K562 (cell line): ENCODE measurements at regions not wholly inside any gene's neighbourhood (a gene's known extent, or its start where the extent isn't known, plus 50 kb on each side); places are given as distances from the start of the nearest gene placed in this dataset.

Experiments
- ATAC-seq: fragments of 200-7000 bp; cut with Tn5 transposase; 3 replicates; pipeline ENCODE4 v1.9.1; 2020; ENCODE audit warnings: moderate library complexity
- BruUV-seq: library from RNA; stranded (reverse); fragments of 400-500 nt; replicated peaks from 2 replicates; lab custom pipeline; 2021; lab: Mats Ljungman, UMichigan
- CTCF ChIA-PET: fragments of 300-600 bp; formaldehyde crosslinking; extraction: SDS; loops from one replicate; lab custom pipeline; 2021; ENCODE audit warnings: low intra/inter-chr PET ratio; lab: Yijun Ruan, JAX
- POLR2A ChIA-PET: fragments of 300-600, 350-650 bp; sonication (Branson Sonifier 250); formaldehyde crosslinking; extraction: SDS; loops from one replicate; lab custom pipeline; 2021; ENCODE audit warnings: antibody characterized with exemption, inconsistent platforms; lab: Yijun Ruan, JAX
- DNase-seq, 4 experiments: peaks; one replicate each; pipeline versions ENCODE4 v3.0.0 to v3.0.0-alpha.2; 2011 to 2018; ENCODE audit warnings: low spot score in 3 of 4, mixed read lengths in 3 of 4; ENCODE audit errors: extremely low read depth in 1 of 4
- FAIRE-seq: peaks from 2 replicates; lab custom pipeline; 2011; peaks lifted over from hg19 to GRCh38; lab: Jason Lieb, UNC
- H2AFZ ChIP-seq: 2 replicates; pipeline ENCODE4 v1.6.0; 2011; ENCODE audit warnings: low read depth, low read length, control low read depth, inconsistent platforms
- H3K27ac ChIP-seq: fragments of 200-600 bp; 3 replicates; pipeline ENCODE4 v1.8.0; 2011; ENCODE audit warnings: low read depth, mild to moderate bottlenecking, control low read depth, inconsistent platforms, low read length, moderate library complexity, mixed read lengths; ENCODE audit errors: extremely low read depth
- H3K27me3 ChIP-seq, 2 experiments: fragments of 300-600 bp in 1 of 2; 2 replicates in 1 of 2; 3 replicates in 1 of 2; pipeline versions ENCODE4 v1.6.0 to v1.8.0; 2011; ENCODE audit warnings: inconsistent platforms in 2 of 2, low read length in 2 of 2, mild to moderate bottlenecking in 1 of 2, mixed read lengths in 1 of 2, moderate library complexity in 1 of 2; ENCODE audit not compliant: control insufficient read depth in 2 of 2, insufficient read depth in 2 of 2
- H3K36me3 ChIP-seq: fragments of 300-600 bp; 3 replicates; pipeline ENCODE4 v1.8.0; 2011; ENCODE audit warnings: mild to moderate bottlenecking, low read length, inconsistent platforms; ENCODE audit not compliant: control insufficient read depth, insufficient read depth
- H3K4me1 ChIP-seq, 2 experiments: fragments of 200-600 bp in 1 of 2; replicated peaks in 1 of 2; 2 replicates in 1 of 2; 3 replicates in 1 of 2; pipeline versions ENCODE4 v1.5.1 to v1.8.0; 2011; ENCODE audit warnings: inconsistent platforms in 2 of 2, low read length in 2 of 2, mild to moderate bottlenecking in 1 of 2, mixed read lengths in 1 of 2, moderate library complexity in 1 of 2; ENCODE audit not compliant: control insufficient read depth in 2 of 2, insufficient read depth in 2 of 2
- H3K4me2 ChIP-seq: 2 replicates; pipeline ENCODE4 v1.6.1; 2011; ENCODE audit warnings: low read length, control low read depth, inconsistent platforms, mixed read lengths; ENCODE audit not compliant: insufficient read depth
- H3K4me3 ChIP-seq: fragments of 200-600 bp; sonication (generic), shearing (Covaris generic); 2 replicates; pipeline ENCODE4 v1.5.1; 2016; ENCODE audit warnings: control low read depth, inconsistent platforms
- H3K79me2 ChIP-seq: fragments of 200-600 bp; 3 replicates; pipeline ENCODE4 v1.8.0; 2011; ENCODE audit warnings: low read length, inconsistent platforms; ENCODE audit not compliant: control insufficient read depth, insufficient read depth
- H3K9ac ChIP-seq, 2 experiments: 2 replicates each; pipeline versions ENCODE4 v1.6.0 to v1.6.1; 2011; ENCODE audit warnings: low read depth in 2 of 2, low read length in 2 of 2, control low read depth in 1 of 2, inconsistent platforms in 1 of 2, mild to moderate bottlenecking in 1 of 2, mixed read lengths in 1 of 2; ENCODE audit not compliant: insufficient read depth in 1 of 2
- H3K9me1 ChIP-seq: one replicate; pipeline ENCODE4 v1.6.0; 2011; ENCODE audit warnings: inconsistent platforms, mild to moderate bottlenecking, low read length, moderate library complexity; ENCODE audit not compliant: control insufficient read depth, insufficient read depth
- H3K9me3 ChIP-seq: replicated peaks from 2 replicates; pipeline ENCODE4 v1.5.1; 2011; ENCODE audit warnings: low read depth, low read length, inconsistent platforms; ENCODE audit not compliant: control insufficient read depth, insufficient read depth
- H4K20me1 ChIP-seq: replicated peaks from 2 replicates; pipeline ENCODE4 v1.6.1; 2011; ENCODE audit warnings: low read length, inconsistent platforms, mixed read lengths; ENCODE audit not compliant: control insufficient read depth, insufficient read depth
- BACH1 ChIP-seq: fragments of 200-800 bp; sonication (Bioruptor generic); IDR thresholded peaks from 2 replicates; pipeline ENCODE4 v1.6.1; 2016; ENCODE audit warnings: missing genetic modification characterization, missing compliant biosample characterization
- CXXC5 ChIP-seq: fragments of 250-450 bp; sonication (Bioruptor Pico); IDR thresholded peaks from 2 replicates; pipeline ENCODE4 v1.8.0; 2022; ENCODE audit warnings: inconsistent platforms, mild to moderate bottlenecking, moderate library complexity
- KHSRP ChIP-seq: fragments of 450-650 bp; IDR thresholded peaks from 2 replicates; pipeline ENCODE4 v1.6.1; 2017
- NCOR1 ChIP-seq: fragments of 450-650 bp; IDR thresholded peaks from 2 replicates; pipeline ENCODE4 v1.6.1; 2016; ENCODE audit warnings: mild to moderate bottlenecking, moderate library complexity
- PHB2 ChIP-seq: fragments of 450-650 bp; IDR thresholded peaks from 2 replicates; pipeline ENCODE4 v1.6.1; 2017; ENCODE audit warnings: low read depth
- PHTF2 ChIP-seq: fragments of 250-450 bp; sonication (Bioruptor Pico); IDR thresholded peaks from 2 replicates; pipeline ENCODE4 v1.5.0; 2021; ENCODE audit warnings: mild to moderate bottlenecking
- SRSF7 ChIP-seq: fragments of 200-400 bp; formaldehyde crosslinking; optimal IDR thresholded peaks from 2 replicates; pipeline ENCODE3; 2017; ENCODE audit warnings: mild to moderate bottlenecking, low read depth, low read length
- ZBTB7A ChIP-seq: IDR thresholded peaks from 2 replicates; pipeline ENCODE4 v1.6.1; 2011; ENCODE audit warnings: low read depth, mild to moderate bottlenecking, low read length, moderate library complexity, borderline replicate concordance; ENCODE audit not compliant: control insufficient read depth
- WGBS: fragments of 100-300 bp; shearing (Covaris generic); methylation state at CpG from one replicate; pipeline ENCODE4 v1.1.6; 2016; ENCODE audit warnings: low coverage, mixed read lengths; ENCODE audit not compliant: insufficient coverage; ENCODE audit errors: missing lambda C conversion rate; 5-methylcytosine and 5-hydroxymethylcytosine counted together
- in situ Hi-C: fragments of 300-500 bp; cut with MboI; formaldehyde crosslinking; loops from 4 replicates; pipeline ENCODE4 v1.15.0; 2018; ENCODE audit warnings: inconsistent platforms, mixed read lengths
- intact Hi-C: fragments of 100-400 bp; cut with micrococcal nuclease; formaldehyde crosslinking; loops from 2 replicates; pipeline ENCODE4 v1.14.2; 2022
- TF ChIP-seq, protein P1 (sequence below), 2 experiments: fragments of 200-800 bp in 1 of 2; sonication (Bioruptor generic) in 1 of 2; sonication (generic) in 1 of 2; formaldehyde crosslinking in 1 of 2; IDR thresholded peaks in 1 of 2; conservative IDR thresholded peaks in 1 of 2; 2 replicates each; pipeline versions ENCODE4 v1.5.0 to v1.6.1; 2016 to 2020; ENCODE audit warnings: missing compliant biosample characterization in 1 of 2, missing genetic modification characterization in 1 of 2, missing genetic modification reagents in 1 of 2
- TF ChIP-seq, protein P2 (sequence below): fragments of 450-650 bp; formaldehyde crosslinking; IDR thresholded peaks from 2 replicates; pipeline ENCODE4 v1.4.0; 2022; ENCODE audit warnings: mild to moderate bottlenecking, moderate library complexity
- TF ChIP-seq, protein P3 (sequence below), 2 experiments: fragments of 450-650 bp; IDR thresholded peaks; 2 replicates each; pipeline ENCODE4 v1.6.1; 2016; ENCODE audit warnings: mild to moderate bottlenecking in 2 of 2, borderline replicate concordance in 1 of 2, low read depth in 1 of 2, moderate library complexity in 1 of 2

GRCh38 chr7:118711688-118712087 is 487.2 kb downstream of the ANKRD7 start (continued):
- TF ChIP-seq, protein P1, sequence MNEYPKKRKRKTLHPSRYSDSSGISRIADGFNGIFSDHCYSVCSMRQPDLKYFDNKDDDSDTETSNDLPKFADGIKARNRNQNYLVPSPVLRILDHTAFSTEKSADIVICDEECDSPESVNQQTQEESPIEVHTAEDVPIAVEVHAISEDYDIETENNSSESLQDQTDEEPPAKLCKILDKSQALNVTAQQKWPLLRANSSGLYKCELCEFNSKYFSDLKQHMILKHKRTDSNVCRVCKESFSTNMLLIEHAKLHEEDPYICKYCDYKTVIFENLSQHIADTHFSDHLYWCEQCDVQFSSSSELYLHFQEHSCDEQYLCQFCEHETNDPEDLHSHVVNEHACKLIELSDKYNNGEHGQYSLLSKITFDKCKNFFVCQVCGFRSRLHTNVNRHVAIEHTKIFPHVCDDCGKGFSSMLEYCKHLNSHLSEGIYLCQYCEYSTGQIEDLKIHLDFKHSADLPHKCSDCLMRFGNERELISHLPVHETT (CRISPR knock-in tag; conservative IDR thresholded peaks at IDR 0.05 in 1 of 2, IDR thresholded peaks at IDR 0.05 in 1 of 2) = no peak
- no peak for TF ChIP-seq PHB2
- TF ChIP-seq CXXC5 (CRISPR knock-in tag) = no peak
- TF ChIP-seq, protein P2, sequence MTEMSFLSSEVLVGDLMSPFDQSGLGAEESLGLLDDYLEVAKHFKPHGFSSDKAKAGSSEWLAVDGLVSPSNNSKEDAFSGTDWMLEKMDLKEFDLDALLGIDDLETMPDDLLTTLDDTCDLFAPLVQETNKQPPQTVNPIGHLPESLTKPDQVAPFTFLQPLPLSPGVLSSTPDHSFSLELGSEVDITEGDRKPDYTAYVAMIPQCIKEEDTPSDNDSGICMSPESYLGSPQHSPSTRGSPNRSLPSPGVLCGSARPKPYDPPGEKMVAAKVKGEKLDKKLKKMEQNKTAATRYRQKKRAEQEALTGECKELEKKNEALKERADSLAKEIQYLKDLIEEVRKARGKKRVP (CRISPR knock-in tag) = no peak

DNA sequence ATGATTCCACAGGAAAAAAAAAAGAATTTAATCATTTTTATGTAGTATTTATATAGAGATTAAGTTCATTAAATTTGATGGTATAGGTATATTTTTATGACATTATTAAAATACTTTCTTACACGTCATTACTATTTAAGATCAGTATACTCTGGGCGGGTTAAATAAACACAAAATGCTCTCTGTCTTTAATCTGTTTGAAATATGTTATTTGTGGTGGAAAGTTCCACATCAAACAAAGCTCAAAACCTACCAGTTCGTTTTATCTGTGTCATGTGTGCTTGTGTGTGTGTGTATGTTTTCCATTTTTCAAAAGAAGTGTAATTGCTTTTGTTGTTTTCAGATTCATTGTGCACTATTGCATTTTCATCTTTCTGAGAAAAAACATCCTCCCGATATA is 488.5 kb downstream of the ANKRD7 start:
- intact Hi-C loops (no loop called here), in situ Hi-C loops (no loop called here)
- Histone ChIP-seq H3K4me2 (no peak overlapping the region), H3K27me3 (no peaks in the 10 kb centered on the region), H3K9me3 (0 out of 2 replicates have a peak, but pooled peaks cover 2% of the 10 kb centered on the region), H3K27ac (no peak overlapping the region), H3K9me1 (no peaks in the 10 kb centered on the region), H3K79me2 (no peaks in the 10 kb centered on the region), H3K9ac (no peak overlapping the region), H4K20me1 (no peaks in the 10 kb centered on the region), H3K4me3 (no peak overlapping the region), H2AFZ (no peak overlapping the region), H3K36me3 (no peaks in the 10 kb centered on the region), H3K4me1 (no peaks in the 10 kb centered on the region)
- no TSS peak for BruUV-seq
- DNase-seq (no peak), ATAC-seq (no peak), FAIRE-seq (no peak)
- ChIA-PET CTCF (no interaction called here), POLR2A (no interaction called here)
- no peak for TF ChIP-seq KHSRP
- no peak for TF ChIP-seq NCOR1
- no peak for TF ChIP-seq SRSF7
- TF ChIP-seq, protein P3, sequence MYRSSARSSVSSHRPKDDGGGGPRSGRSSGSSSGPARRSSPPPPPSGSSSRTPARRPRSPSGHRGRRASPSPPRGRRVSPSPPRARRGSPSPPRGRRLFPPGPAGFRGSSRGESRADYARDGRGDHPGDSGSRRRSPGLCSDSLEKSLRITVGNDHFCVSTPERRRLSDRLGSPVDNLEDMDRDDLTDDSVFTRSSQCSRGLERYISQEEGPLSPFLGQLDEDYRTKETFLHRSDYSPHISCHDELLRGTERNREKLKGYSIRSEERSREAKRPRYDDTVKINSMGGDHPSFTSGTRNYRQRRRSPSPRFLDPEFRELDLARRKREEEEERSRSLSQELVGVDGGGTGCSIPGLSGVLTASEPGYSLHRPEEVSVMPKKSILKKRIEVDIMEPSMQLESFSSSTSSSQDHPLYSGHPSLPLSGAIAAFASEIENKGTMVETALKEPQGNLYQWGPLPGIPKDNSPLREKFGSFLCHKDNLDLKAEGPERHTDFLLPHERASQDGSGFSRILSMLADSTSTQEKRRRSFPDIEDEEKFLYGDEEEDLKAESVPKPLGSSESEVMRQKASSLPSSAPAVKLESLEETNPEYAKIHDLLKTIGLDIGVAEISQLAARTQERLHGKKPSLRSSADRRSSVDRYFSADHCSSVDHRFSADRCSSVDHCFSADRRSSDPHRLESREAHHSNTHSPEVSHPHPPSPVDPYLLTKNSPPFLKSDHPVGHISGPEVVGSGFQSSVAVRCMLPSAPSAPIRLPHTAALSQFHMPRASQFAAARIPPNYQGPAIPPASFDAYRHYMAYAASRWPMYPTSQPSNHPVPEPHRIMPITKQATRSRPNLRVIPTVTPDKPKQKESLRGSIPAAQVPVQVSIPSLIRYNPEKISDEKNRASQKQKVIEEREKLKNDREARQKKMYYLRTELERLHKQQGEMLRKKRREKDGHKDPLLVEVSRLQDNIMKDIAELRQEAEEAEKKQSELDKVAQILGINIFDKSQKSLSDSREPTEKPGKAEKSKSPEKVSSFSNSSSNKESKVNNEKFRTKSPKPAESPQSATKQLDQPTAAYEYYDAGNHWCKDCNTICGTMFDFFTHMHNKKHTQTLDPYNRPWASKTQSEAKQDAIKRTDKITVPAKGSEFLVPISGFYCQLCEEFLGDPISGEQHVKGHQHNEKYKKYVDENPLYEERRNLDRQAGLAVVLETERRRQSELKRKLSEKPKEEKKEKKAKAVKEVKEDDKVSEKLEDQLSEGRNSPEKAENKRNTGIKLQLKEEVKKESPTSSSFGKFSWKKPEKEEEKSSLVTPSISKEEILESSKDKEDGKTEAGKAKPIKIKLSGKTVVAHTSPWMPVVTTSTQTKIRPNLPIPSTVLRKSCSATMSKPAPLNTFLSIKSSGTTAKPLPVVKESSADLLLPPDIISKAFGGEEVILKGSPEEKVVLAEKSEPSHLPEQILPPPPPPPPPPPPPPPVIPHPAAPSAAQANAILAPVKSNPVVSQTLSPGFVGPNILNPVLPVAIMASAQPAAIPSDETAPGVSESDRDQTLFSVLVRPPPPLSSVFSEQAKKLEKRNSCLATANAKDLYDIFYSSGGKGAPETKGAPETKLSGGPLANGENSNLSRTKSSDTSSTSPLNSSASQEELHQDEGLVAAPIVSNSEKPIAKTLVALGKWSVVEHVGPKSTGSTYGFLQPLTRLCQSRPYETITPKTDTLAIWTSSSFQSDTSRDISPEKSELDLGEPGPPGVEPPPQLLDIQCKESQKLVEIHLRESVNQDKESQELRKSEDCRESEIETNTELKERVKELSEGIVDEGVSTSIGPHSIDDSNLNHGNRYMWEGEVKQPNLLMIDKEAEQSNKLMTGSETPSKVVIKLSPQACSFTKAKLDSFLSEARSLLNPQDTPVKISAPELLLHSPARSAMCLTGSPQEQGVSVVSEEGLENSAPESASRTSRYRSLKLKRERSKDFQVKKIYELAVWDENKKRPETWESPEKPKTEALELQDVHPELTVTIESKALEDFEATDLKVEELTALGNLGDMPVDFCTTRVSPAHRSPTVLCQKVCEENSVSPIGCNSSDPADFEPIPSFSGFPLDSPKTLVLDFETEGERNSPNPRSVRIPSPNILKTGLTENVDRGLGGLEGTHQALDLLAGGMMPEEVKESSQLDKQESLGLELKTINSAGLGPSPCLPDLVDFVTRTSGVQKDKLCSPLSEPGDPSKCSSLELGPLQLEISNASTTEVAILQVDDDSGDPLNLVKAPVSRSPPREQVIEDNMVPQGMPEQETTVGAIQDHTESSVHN (IDR thresholded peaks at IDR 0.05; ENCODE audit: borderline replicate concordance in 1 of 2, low read depth in 1 of 2) = no peak
- TF ChIP-seq ZBTB7A = no peak
- TF ChIP-seq BACH1 (tag) = no peak
- TF ChIP-seq PHTF2 (CRISPR knock-in tag) = no peak
- WGBS = 3% methylated on average over 4 of the region's 4 CpGs
